NCI-H345 treated with DMSO at 0.1 percent for 48 hours (cell line): ENCODE measurements at regions not wholly inside any gene's neighbourhood (a gene's known extent, or its start where the extent isn't known, plus 50 kb on each side); places are given as distances from the start of the nearest gene placed in this dataset.

Experiments used
- DNase-seq: peaks from one replicate; lab custom pipeline; 2025; ENCODE audit not compliant: unreplicated experiment; lab: John Stamatoyannopoulos, UW

GRCh38 chr4:1512738-1513660 is 106.8 kb upstream of the NKX1-1 start:
- DNase-seq, result no peak

- no peak for DNase-seq
These were observed 106.0 kb upstream of the NKX1-1 start for GRCh38 chr4:1512051-1512737.

- no peak for DNase-seq
These were observed 105.3 kb upstream of the NKX1-1 start for GRCh38 chr4:1511441-1512041.

GRCh38 chr4:1510931-1511330 is 104.7 kb upstream of the NKX1-1 start:
- no peak for DNase-seq

- no peak for DNase-seq
These were observed 103.1 kb upstream of the NKX1-1 start for GRCh38 chr4:1509366-1509765.

- no peak for DNase-seq
These were observed 102.2 kb upstream of the NKX1-1 start for GRCh38 chr4:1508161-1509160.

GRCh38 chr4:1506956-1507721 is 100.9 kb upstream of the NKX1-1 start:
- no peak for DNase-seq

- no peak for DNase-seq
These were observed 99.5 kb upstream of the NKX1-1 start for GRCh38 chr4:1505511-1506460.

GRCh38 chr4:1504595-1505500 is 98.6 kb upstream of the NKX1-1 start:
- no peak for DNase-seq

GRCh38 chr4:1503583-1504471 is 97.6 kb upstream of the NKX1-1 start:
- DNase-seq, result no peak

GRCh38 chr4:1502976-1503375 is 96.7 kb upstream of the NKX1-1 start:
- DNase-seq, result no peak

- DNase-seq, result no peak
These were observed 96.3 kb upstream of the NKX1-1 start for GRCh38 chr4:1502501-1502886.

GRCh38 chr4:1501754-1502500 is 95.7 kb upstream of the NKX1-1 start:
- DNase-seq, result no peak

GRCh38 chr4:1500966-1501753 is 94.9 kb upstream of the NKX1-1 start:
- DNase-seq, result no peak

GRCh38 chr4:1500231-1500965 is 94.2 kb upstream of the NKX1-1 start:
- DNase-seq, result no peak
